NAMALWA (cell line): ENCODE measurements at regions not wholly inside any gene's neighbourhood (a gene's known extent, or its start where the extent isn't known, plus 50 kb on each side); places are given as distances from the start of the nearest gene placed in this dataset.

ENCODE experiments used
- DNase-seq: peaks from one replicate; pipeline ENCODE4 v3.0.0-alpha.2; 2015; ENCODE audit warnings: low spot score

DNA sequence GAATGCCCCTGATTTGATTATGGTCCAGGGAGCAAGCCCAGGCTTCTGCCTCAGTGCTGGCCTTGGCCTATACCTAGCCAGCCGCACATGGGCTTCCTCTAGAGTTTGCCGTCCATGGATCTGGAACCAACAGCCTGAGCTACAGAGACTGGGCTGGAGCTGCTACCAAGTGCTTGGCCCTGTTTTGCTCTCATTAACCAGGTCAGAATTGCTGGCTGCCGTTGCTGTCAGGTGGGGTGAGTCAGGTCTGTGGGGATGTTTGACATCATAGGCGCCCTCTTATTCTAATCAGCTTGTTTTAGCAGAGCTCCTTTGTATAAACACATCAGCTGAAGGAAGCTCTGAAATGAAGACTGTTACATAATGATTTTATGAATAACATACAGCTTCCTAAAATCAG is 83.1 kb upstream of the PHACTR2 start:
- DNase-seq: no peak

DNA sequence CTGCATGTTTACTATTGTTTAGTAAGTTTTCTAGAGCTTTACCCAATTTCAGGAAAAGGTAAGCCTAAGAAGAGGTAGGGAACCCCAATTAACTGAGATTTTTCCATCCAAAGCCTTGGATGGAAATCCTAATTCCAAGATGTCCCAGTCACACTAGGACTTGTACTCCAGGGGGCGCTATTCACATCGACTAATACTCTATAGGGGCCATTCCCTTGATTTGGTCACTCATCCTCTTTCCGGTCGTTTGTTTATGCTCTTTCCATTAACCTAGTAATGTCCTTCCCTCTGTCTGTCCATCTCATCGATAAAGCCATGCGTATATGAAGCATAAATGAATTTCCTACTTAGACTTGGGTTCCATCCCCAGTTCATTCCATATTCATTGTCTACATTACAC is 80.8 kb upstream of the FUCA2 start:
- DNase-seq: no peak

DNA sequence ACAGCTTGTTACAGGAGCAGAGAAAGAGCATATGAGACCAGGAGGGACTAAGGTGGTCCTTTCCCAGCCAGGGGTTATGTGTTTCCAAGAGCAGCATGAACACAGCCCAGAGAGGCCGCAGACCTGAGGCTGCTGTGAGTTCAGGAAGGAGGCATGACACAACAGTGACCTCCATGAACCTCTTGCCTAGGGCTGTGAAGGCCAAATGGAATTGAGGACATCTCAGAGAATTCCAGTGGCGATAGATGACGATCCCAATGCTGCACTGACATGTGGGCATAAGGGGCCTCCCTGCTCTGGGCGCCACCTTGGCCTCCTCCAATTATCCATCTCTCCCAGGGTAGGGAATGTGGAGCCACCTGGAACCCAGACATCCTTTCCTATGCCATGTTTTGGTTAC is 79.9 kb upstream of the FUCA2 start:
- no peak for DNase-seq

DNA sequence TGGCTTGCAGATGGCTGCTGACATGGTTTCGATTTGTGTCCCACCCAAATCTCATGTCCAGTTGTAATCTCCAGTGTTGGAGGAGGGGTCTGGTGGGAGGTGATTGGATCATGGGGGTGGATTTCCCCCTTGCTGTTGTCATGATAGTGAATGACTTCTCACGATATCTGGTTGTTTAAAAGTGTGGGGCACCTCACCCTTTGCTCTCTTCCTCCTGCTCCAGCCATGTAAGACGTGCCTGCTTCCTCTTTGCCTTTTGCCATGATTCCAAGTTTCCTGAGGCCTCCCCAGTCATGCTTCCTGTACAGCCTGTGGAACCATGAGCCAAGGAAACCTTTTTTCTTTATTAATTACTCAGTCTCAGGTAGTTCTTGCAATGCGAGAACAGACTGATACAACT is 77.6 kb upstream of the FUCA2 start:
- no peak for DNase-seq

DNA sequence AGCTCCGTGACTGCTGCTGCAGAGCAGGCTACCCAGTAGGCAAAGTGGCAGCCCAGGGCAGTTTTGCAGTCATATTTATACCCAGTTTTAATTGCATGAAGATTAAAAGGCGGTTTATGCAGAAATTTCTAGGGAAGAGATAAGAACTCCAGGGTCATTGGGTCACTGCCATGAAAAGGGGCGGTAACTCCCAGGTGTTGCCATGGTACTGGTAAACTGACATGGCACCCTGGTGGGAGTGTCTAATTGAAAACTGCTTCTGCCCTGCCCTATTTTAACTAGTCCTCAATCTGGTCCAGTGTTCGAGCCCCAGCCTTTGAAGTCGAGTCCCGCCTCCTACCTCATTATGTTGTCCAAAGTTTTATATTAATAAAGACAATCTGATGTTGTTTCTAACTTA is 75.0 kb upstream of the FUCA2 start:
- DNase-seq: no peak

DNA sequence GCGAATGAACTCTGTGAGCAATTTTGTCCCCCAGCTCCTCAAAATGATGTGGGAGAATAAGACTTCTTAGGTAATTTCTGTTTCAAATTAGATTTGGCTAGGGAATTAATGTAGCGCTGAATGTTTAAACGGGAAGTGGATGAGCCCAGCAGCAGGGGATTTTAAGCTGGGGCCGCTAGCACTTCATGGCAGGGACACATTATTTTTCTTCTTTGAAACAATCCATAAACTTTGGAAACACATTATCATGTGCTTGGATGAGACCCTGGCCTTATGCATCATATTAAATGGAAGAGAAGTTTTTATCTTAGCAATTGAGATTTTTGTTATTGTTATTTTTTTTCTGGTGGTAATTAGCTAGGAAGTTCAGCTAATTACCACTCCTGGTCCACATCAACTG is 74.2 kb upstream of the FUCA2 start:
- no peak for DNase-seq

DNA sequence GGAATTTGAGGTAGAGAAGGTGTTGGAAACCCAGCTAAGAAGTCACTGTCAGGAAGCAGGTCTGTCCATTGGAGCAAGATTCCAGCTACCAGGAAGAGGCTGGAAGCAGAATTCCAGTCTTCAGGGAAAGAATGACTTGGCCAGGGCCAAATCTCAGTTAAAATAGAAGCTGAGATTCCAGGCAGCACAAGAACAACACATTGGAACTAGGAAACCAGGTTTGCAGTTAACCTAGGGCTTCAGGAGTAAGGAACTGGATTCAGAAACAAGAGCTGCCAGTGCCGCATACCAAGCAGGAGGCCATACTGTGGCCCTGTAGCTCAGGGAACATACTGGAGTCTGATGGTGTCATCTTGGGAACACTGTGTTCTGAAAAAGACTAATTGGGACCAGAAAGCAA is 73.7 kb upstream of the FUCA2 start:
- DNase-seq: no peak

DNA sequence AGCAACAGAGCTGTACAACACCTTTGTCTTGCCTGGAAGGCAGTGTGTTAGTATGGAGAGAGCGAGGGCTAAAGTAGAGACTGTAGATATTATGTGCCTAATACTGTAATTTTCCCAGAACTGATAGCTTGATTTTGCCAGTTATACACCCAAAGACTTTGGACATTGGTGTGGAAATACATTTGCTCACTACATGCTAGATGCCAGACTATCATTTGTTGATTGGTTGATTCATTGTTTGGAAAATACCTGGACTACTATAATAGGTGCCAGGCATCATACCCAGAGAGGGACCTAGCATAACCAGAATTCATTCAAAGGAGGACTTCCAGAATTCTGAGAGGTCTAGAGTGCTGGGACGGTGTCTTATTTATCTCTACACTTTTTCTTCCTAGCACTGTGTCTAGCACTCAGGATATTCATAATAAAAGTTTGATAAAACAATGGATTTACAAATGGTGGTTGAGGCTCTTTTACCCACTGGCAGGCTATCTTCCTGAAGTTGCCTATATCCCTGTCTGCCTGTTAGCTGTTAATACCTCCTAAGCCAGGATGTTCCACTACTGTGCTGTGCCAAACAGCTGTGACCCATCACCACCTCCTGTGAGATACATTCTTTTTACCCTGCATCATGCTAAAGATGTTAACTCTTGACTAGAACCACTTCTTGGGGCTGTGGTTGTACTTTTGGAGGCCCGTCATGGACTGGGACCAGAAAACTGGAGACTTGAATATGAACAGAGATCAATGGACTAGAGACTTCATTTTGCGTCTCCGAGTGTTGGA is 72.2 kb upstream of the FUCA2 start:
- no peak for DNase-seq

DNA sequence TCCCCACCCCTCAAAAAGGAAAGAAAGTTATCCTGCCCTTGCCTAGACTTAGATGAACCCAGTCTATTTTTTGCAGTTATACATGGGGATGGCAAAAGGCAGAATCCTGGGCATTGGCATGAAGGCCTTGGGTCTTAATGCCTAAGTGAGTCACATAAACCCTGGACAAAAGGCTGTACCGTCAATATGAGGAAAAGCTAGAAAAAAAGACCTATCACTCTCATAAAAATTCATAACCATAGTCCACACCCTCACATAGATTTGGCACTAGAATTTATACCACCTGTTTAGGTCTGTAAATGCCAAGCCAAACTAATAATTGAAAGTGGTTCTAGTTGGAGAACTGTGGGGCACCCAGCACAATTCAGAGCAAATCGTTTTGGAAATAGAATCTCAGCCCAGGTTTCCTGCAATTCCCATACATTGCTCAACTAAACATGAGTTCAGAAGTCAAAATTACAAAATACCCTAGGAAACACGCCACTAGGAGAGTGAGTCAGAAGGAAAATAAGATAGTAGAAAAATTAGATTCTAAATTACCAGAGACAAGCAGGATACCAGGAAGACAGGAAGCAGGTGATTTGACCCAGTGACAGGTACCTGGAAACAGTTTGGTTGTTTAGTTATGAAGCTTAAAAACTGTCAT is 70.4 kb upstream of the FUCA2 start:
- no peak for DNase-seq

DNA sequence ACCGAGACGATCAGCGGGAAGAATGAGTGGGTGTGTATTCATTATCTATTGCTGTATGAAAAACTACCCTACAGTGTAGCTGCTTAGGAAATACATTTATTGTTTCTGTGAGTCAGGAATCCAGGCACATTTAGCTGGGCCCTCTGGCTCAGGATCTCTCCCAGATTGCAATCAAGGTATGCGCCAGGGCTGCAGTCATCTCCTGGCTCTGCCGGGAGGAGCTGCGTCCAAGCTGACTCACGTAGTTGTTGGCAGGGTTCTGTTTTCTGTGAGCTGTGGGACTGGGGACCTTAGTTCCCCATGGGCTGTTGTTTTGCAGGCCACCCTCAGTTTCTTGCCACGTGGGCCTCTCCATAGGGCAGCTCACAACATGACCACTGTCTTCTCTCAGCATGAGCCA is 68.2 kb upstream of the FUCA2 start:
- no peak for DNase-seq

DNA sequence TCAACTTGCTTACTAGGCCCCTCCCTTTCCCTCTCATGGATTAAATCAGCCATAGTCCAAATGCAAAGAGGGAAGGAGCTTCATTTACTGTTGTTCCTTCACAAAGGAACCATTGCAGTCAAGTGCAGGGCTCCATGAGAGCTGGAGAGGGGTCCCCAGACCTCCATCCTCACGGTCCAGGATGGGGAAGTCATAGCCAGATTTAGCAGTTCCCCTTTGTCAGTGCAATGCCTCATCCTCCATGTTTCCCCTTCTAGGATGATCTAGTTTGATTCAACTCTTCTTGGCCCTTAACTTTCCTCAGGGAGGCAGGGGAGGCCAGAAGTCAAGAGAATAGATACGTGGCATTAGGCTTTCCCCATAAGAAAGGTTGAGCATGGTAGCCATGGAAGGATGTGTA is 66.5 kb upstream of the FUCA2 start:
- no peak for DNase-seq

DNA sequence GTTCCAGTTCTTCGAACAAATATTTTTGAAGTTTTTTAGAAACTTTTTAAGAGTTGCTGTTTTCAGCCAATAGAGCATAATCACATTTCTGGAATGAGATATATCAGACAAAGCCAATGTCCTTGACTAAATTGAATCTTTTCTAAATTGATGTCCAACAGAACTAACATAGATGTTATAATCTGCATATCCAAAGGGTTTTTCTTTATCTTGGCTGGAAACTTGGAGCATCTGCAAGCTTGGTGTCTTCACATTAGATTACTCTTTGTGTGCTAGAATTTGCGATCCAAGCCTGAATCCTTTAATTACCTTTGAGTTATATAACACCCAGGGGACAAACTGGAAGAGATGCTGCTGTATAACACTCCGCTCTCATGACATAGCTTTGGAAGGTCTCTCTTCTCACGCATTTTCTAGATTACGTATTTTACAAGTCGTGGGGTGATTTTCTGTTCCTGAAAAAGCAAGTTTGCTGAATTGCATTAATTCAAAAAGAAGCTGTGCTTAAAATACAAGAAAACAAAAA is 64.4 kb upstream of the FUCA2 start:
- DNase-seq: no peak

DNA sequence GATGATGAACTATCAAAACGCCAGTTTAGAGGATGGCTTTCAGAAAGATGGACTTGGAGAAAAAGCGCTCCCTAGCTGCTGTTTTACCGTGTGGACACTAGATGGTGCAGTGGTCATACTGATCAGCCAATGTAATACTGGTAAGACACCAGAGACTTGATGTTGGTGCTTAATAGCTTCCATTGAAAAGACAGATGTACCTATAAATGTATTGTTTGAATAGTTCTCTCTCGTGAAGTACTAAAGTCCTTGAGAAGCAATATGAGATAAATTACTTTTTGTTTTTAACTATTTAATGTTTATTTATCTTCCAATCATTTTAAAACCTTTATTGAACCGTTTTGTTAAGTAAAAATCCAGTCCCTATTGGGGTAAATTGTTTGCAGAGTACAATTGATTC is 63.9 kb upstream of the FUCA2 start:
- DNase-seq: peak; percentile 81

DNA sequence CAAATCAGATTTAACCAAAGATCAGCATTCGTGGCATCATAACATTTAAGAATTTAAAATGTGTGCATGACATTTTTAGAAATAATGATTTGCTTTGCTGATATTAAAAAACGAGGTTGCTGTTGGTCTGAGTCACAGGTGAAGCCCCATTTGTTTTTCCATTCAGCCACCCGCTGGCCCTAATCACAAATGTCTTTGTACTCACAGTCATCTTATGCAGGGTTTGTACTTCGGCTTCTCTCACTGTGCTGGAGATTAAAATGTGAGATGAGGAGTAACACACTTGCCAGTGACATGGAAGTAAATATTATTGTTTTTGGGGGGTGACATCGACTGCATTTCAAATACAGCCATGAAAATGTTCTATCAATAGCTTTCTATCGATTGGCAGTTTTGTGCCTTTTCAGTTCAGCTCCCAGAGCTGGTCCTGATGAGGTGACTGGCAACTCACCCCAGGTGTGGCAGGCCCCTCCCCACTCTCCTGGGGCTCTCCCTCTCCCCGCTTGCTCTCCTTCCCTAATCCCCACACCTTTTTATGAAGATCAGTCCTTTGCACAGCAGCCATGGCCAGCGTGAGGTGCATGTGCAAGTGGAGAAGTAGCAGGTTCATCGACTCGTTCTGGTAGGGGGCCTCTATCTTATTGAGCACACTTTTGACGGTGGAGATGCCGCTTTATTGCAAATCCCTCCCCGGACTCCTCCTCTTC is 58.8 kb upstream of the FUCA2 start:
- no peak for DNase-seq

DNA sequence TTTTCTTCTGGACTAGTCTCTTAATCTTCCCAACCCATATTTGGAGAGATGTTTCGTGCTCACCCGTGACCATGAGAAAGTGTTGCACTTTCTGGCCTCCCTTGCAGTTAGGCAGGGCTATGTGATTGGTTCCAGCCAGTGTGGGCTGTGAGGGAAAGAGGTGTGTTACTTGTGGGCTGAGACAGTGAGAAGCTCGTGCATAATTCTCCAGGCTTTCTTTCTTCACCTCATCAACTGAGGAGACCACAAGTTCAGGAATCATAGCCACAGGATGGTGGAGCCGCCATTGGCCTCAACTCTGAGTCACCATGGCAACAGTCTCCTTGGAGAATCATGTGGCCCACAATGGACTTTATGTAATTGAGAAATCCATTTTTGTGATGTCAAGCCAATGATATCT is 57.5 kb upstream of the FUCA2 start:
- DNase-seq: no peak

DNA sequence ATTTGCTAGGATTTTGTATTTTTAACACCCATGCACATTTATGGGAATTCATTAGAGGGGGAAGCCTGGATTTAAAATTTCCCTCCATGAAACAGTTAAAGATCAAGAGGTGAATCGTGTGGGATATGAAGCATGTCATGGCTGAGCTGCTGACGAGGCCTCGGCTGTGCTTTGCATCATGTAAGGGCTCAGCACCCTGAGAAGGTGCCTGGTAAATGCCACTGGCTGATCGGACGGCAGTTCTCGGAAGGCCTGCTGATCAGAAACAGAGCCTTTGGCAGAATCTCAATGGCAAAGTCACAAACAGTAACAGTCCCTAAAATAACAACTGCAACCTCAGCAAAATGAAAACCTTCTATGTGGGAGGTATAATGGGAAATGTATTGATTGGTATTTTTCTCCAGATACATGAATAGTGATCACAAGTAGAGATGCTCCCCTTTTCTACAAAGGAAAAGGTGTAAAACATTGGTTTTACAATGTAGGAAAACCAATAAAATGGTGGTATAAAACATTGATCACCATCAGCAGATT is 53.0 kb upstream of the FUCA2 start:
- DNase-seq: no peak

DNA sequence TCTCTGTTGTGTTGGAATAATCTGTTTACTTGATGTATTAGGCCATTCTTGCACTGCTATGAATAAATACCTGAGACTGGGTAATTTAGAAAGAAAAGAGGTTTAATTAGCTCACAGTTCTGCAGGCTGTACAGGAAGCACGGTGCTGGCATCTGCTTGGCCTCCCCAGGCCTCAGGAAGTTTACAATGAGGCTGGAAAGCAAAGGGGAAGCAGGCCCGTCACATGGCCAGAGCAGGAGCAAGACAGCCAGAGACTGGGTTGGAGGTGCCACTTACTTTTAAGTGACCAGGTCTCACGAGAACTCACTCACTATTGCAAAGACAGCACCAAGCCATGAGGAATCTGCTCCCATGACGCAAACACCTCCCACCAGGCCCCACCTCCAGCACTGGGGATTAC is 50.6 kb upstream of the FUCA2 start:
- DNase-seq: no peak
